CMK (cell line): ENCODE measurements at regions not wholly inside any gene's neighbourhood (a gene's known extent, or its start where the extent isn't known, plus 50 kb on each side); places are given as distances from the start of the nearest gene placed in this dataset.
"Not testable (repeated sequence)": the region's sequence is repeated elsewhere in the genome, so short reads cannot be mapped to it uniquely, and the experiment has no call there.

Experiments used
- DNase-seq: peaks from one replicate; pipeline ENCODE4 v3.0.0-alpha.2; 2010; ENCODE audit warnings: low read depth

- not testable (repeated sequence) for DNase-seq
Measured at GRCh38 chr21:5133824-5134223, 5387.6 kb upstream of the TPTE start.

GRCh38 chr21:5136406-5136805 lies 5385.0 kb upstream of the TPTE start:
- DNase-seq = not testable (repeated sequence)

GRCh38 chr21:5137006-5137405 lies 5384.4 kb upstream of the TPTE start:
- not testable (repeated sequence) for DNase-seq

GRCh38 chr21:5138687-5139086 lies 5382.7 kb upstream of the TPTE start:
- not testable (repeated sequence) for DNase-seq

GRCh38 chr21:5139528-5139927 lies 5381.9 kb upstream of the TPTE start:
- DNase-seq = not testable (repeated sequence)

GRCh38 chr21:5143011-5143410 lies 5378.4 kb upstream of the TPTE start:
- not testable (repeated sequence) for DNase-seq

- not testable (repeated sequence) for DNase-seq
Measured at GRCh38 chr21:5144731-5145130, 5376.7 kb upstream of the TPTE start.

GRCh38 chr21:5147685-5148084 lies 5373.7 kb upstream of the TPTE start:
- not testable (repeated sequence) for DNase-seq

GRCh38 chr21:5149222-5149621 lies 5372.2 kb upstream of the TPTE start:
- DNase-seq = not testable (repeated sequence)

- DNase-seq = not testable (repeated sequence)
Measured at GRCh38 chr21:5153842-5154640, 5367.3 kb upstream of the TPTE start.

- DNase-seq = peak; percentile 63
Measured at GRCh38 chr21:5154641-5154982, 5366.8 kb upstream of the TPTE start.

GRCh38 chr21:5162693-5163574 lies 5358.4 kb upstream of the TPTE start:
- DNase-seq = not testable (repeated sequence)

- DNase-seq = not testable (repeated sequence)
Measured at GRCh38 chr21:5165829-5166228, 5355.6 kb upstream of the TPTE start.
